Endothelial cell of umbilical vein (primary cell): ENCODE measurements at regions not wholly inside any gene's neighbourhood (a gene's known extent, or its start where the extent isn't known, plus 50 kb on each side); places are given as distances from the start of the nearest gene placed in this dataset.

Experiments used
- BruUV-seq: library from RNA; stranded (reverse); fragments of 400-500 nt; replicated peaks from 2 replicates; lab custom pipeline; 2021; lab: Mats Ljungman, UMichigan
- CTCF ChIA-PET: fragments of 300-600, 350-600 bp; sonication (Branson Sonifier 250); formaldehyde crosslinking; loops from one replicate; lab custom pipeline; 2021; ENCODE audit warnings: antibody characterized with exemption, inconsistent platforms; lab: Charles Lee
- POLR2A ChIA-PET: fragments of 300-600, 350-600 bp; sonication (Branson Sonifier 250); formaldehyde crosslinking; loops from one replicate; lab custom pipeline; 2021; ENCODE audit warnings: antibody characterized with exemption, inconsistent platforms; lab: Charles Lee
- DNase-seq: peaks from one replicate; pipeline ENCODE4 v3.0.0-alpha.2; 2011; ENCODE audit warnings: low read depth, low spot score
- FAIRE-seq: peaks from 2 replicates; lab custom pipeline; 2011; peaks lifted over from hg19 to GRCh38; lab: Jason Lieb, UNC
- H2AFZ ChIP-seq: 2 replicates; pipeline ENCODE4 v1.6.0; 2012; ENCODE audit warnings: low read depth, low read length, control low read depth, inconsistent platforms
- H3K27ac ChIP-seq: 2 replicates; pipeline ENCODE4 v1.5.1; 2011; ENCODE audit warnings: low read depth, mild to moderate bottlenecking, control low read depth, low read length, moderate library complexity; ENCODE audit not compliant: insufficient read depth
- H3K27me3 ChIP-seq, 2 experiments: 2 replicates each; pipeline versions ENCODE4 v1.6.0 to v1.6.1; 2011; ENCODE audit warnings: low read length in 2 of 2, mixed read lengths in 1 of 2; ENCODE audit not compliant: control insufficient read depth in 2 of 2, insufficient read depth in 2 of 2
- H3K36me3 ChIP-seq, 2 experiments: 2 replicates in 1 of 2; 3 replicates in 1 of 2; pipeline ENCODE4 v1.5.1; 2011; ENCODE audit warnings: low read length in 2 of 2, mild to moderate bottlenecking in 1 of 2, moderate library complexity in 1 of 2; ENCODE audit not compliant: control insufficient read depth in 2 of 2, insufficient read depth in 2 of 2; ENCODE audit errors: extremely low read depth in 1 of 2
- H3K4me1 ChIP-seq: 3 replicates; pipeline ENCODE4 v1.5.1; 2011; ENCODE audit warnings: mild to moderate bottlenecking, low read length; ENCODE audit not compliant: control insufficient read depth, insufficient read depth; ENCODE audit errors: extremely low read depth
- H3K4me2 ChIP-seq: 2 replicates; pipeline ENCODE4 v1.6.1; 2011; ENCODE audit warnings: low read length, control low read depth, mixed read lengths; ENCODE audit not compliant: insufficient read depth
- H3K4me3 ChIP-seq, 3 experiments: fragments of 200-600 bp in 1 of 3; sonication (generic), shearing (Covaris generic) in 1 of 3; replicated peaks in 1 of 3; 2 replicates each; pipeline ENCODE4 v1.5.1; 2011 to 2016; ENCODE audit warnings: control low read depth in 3 of 3, low read length in 3 of 3, mild to moderate bottlenecking in 2 of 3, inconsistent platforms in 1 of 3, low read depth in 1 of 3, moderate library complexity in 1 of 3; ENCODE audit not compliant: insufficient read depth in 1 of 3
- H3K79me2 ChIP-seq: 2 replicates; pipeline ENCODE4 v1.6.0; 2012; ENCODE audit warnings: low read length, inconsistent platforms; ENCODE audit not compliant: control insufficient read depth, insufficient read depth
- H3K9ac ChIP-seq: replicated peaks from 2 replicates; pipeline ENCODE3; 2011; ENCODE audit warnings: low read length, control low read depth; ENCODE audit not compliant: insufficient read depth; ENCODE audit errors: extremely low read depth
- H3K9me1 ChIP-seq: replicated peaks from 3 replicates; pipeline ENCODE4 v1.6.0; 2011; ENCODE audit warnings: mild to moderate bottlenecking, low read length; ENCODE audit not compliant: control insufficient read depth, insufficient read depth; ENCODE audit errors: extremely low read depth
- H3K9me3 ChIP-seq: replicated peaks from 2 replicates; pipeline ENCODE4 v1.5.1; 2012; ENCODE audit warnings: low read length, inconsistent platforms; ENCODE audit not compliant: control insufficient read depth, insufficient read depth
- H4K20me1 ChIP-seq: replicated peaks from 2 replicates; pipeline ENCODE3; 2011; ENCODE audit warnings: mild to moderate bottlenecking, low read length; ENCODE audit not compliant: control insufficient read depth, insufficient read depth; ENCODE audit errors: extremely low read depth
- CTCF ChIP-seq, 2 donors: IDR thresholded peaks; 1 replicate in 1 of 2; 2 replicates in 1 of 2; pipeline ENCODE4 v1.5.1; 2011; ENCODE audit warnings: low read length in 2 of 2, mild to moderate bottlenecking in 2 of 2, moderate library complexity in 2 of 2, control low read depth in 1 of 2, inconsistent platforms in 1 of 2, low read depth in 1 of 2; ENCODE audit not compliant: insufficient read depth in 1 of 2; ENCODE audit errors: extremely low read depth in 1 of 2
- EZH2 ChIP-seq: IDR thresholded peaks from 2 replicates; pipeline ENCODE4 v1.6.1; 2012; ENCODE audit warnings: borderline replicate concordance, low read depth, mild to moderate bottlenecking, moderate library complexity, low read length, inconsistent platforms; ENCODE audit not compliant: severe bottlenecking
- FOS ChIP-seq: IDR thresholded peaks from 2 replicates; pipeline ENCODE4 v1.6.1; 2011; ENCODE audit warnings: mild to moderate bottlenecking, low read length, moderate library complexity, borderline replicate concordance; ENCODE audit not compliant: insufficient read depth
- GATA2 ChIP-seq: IDR thresholded peaks from 2 replicates; pipeline ENCODE4 v1.7.0; 2011; ENCODE audit warnings: low read depth, mild to moderate bottlenecking, moderate library complexity, mixed read lengths, low read length; ENCODE audit not compliant: insufficient read length, insufficient read depth
- JUN ChIP-seq: IDR thresholded peaks from 2 replicates; pipeline ENCODE4 v1.6.1; 2011; ENCODE audit warnings: borderline replicate concordance, low read depth; ENCODE audit not compliant: insufficient read length, insufficient read depth
- MAX ChIP-seq: IDR thresholded peaks from 2 replicates; pipeline ENCODE4 v1.6.1; 2011; ENCODE audit not compliant: insufficient read depth, insufficient read length
- MYC ChIP-seq: IDR thresholded peaks from one replicate; pipeline ENCODE4 v1.6.1; 2011; ENCODE audit warnings: mild to moderate bottlenecking, low read depth, low read length
- POLR2A ChIP-seq: IDR thresholded peaks from 2 replicates; pipeline ENCODE4 v1.6.1; 2012; ENCODE audit warnings: low read depth, mild to moderate bottlenecking, control low read depth, low read length
- dilution Hi-C: fragments of 300-500 bp; cut with MboI; formaldehyde crosslinking; loops from one replicate; pipeline ENCODE4 v1.15.0; 2019; ENCODE audit warnings: low sequenced_read_pairs; ENCODE audit not compliant: extremely low pct_ligation_motif_present
- intact Hi-C: fragments of 100-400 bp; cut with micrococcal nuclease; formaldehyde crosslinking; loops from one replicate; pipeline ENCODE4 v1.10.0; 2022

- Histone ChIP-seq H3K27ac (no peak overlapping the region), H3K9me3 (no peaks in the 10 kb centered on the region), H2AFZ (no peak overlapping the region), H3K4me3 (no peak overlapping the region), H3K4me1 (peaks cover 9% of the 10 kb centered on the region), H3K9me1 (no peaks in the 10 kb centered on the region), H4K20me1 (no peaks in the 10 kb centered on the region), H3K9ac (no peak overlapping the region), H3K79me2 (no peaks in the 10 kb centered on the region), H3K36me3 (no peaks in the 10 kb centered on the region), H3K27me3 (no peaks in the 10 kb centered on the region), H3K4me2 (no peak overlapping the region)
- DNase-seq = no peak
- ChIA-PET CTCF (no interaction called here), POLR2A (no interaction called here)
- dilution Hi-C loops = no loop called here
- BruUV-seq = no TSS peak
- intact Hi-C loops = no loop called here
- TF ChIP-seq POLR2A = no peak
- no peak for TF ChIP-seq MAX
- TF ChIP-seq CTCF (IDR thresholded peaks at IDR 0.05; ENCODE audit: extremely low read depth in 1 of 2, insufficient read depth in 1 of 2, low read depth in 1 of 2, low read length in 2 of 2) = no peak
- TF ChIP-seq MYC = no peak
- TF ChIP-seq JUN = no peak
- TF ChIP-seq GATA2 = no peak
- TF ChIP-seq FOS = no peak
- FAIRE-seq = no peak
Observed at GRCh38 chr1:189803364-189803763, 674.3 kb downstream of the BRINP3 start.

- no peaks in the 10 kb centered on the region for H3K9me3 ChIP-seq
- FAIRE-seq (no peak), DNase-seq (no peak)
- no peak overlapping the region for H3K4me3 ChIP-seq
- H4K20me1 ChIP-seq = no peaks in the 10 kb centered on the region
- TF ChIP-seq POLR2A (no peak), EZH2 (no peak), GATA2 (no peak)
- POLR2A ChIA-PET = no interaction called here
- BruUV-seq = no TSS peak
- peaks cover 9% of the 10 kb centered on the region for H3K4me1 ChIP-seq
- CTCF ChIA-PET = interaction anchor here (1.1 to 1.2 kb wide), 2 partner anchors 12 to 22 kb away, joined by 3 read pairs; no protein-coding TSS in a partner anchor
- H3K27me3 ChIP-seq = no peaks in the 10 kb centered on the region
- no peak overlapping the region for H2AFZ ChIP-seq
- H3K36me3 ChIP-seq = no peaks in the 10 kb centered on the region
- dilution Hi-C loops = no loop called here
- H3K9ac ChIP-seq = no peak overlapping the region
- no peaks in the 10 kb centered on the region for H3K9me1 ChIP-seq
- no peak overlapping the region for H3K4me2 ChIP-seq
- no peaks in the 10 kb centered on the region for H3K79me2 ChIP-seq
- intact Hi-C loops = no loop called here
- no peak overlapping the region for H3K27ac ChIP-seq
Observed at GRCh38 chr1:189804352-189804751, 673.3 kb downstream of the BRINP3 start.
